Suprapubic skin (tissue), 3 donors: ENCODE measurements at regions not wholly inside any gene's neighbourhood (a gene's known extent, or its start where the extent isn't known, plus 50 kb on each side); places are given as distances from the start of the nearest gene placed in this dataset.

ENCODE experiments used
- CTCF ChIP-seq, 2 donors: fragments of 200-600 bp in 1 of 2; fragments of 450-650 bp in 1 of 2; sonication (generic) in 1 of 2; IDR thresholded peaks; one replicate each; pipeline ENCODE4 v1.5.1; 2016 to 2019; ENCODE audit warnings: antibody characterized with exemption in 2 of 2, mild to moderate bottlenecking in 1 of 2, moderate library complexity in 1 of 2
- EP300 ChIP-seq: sonication (generic); formaldehyde crosslinking; IDR thresholded peaks from one replicate; pipeline ENCODE4 v1.6.1; 2017; ENCODE audit warnings: antibody characterized with exemption
- POLR2A ChIP-seq, 2 donors: fragments of 450-650 bp; IDR thresholded peaks; one replicate each; pipeline ENCODE4 v1.6.1; 2017; ENCODE audit warnings: antibody characterized with exemption in 2 of 2, mild to moderate bottlenecking in 2 of 2, moderate library complexity in 2 of 2

- TF ChIP-seq CTCF (IDR thresholded peaks at IDR 0.05) (no peak), POLR2A (IDR thresholded peaks at IDR 0.05) (no peak), EP300 (no peak)
These were observed 102.7 kb upstream of the PELI1 start for GRCh38 chr2:64246962-64247361.
